ENCODE measurements at regions not wholly inside any gene's neighbourhood (a gene's known extent, or its start where the extent isn't known, plus 50 kb on each side); places are given as distances from the start of the nearest gene placed in this dataset.
A peak's percentile ranks its signal among the peaks of the same experiment; 100 is the strongest.

DNA sequence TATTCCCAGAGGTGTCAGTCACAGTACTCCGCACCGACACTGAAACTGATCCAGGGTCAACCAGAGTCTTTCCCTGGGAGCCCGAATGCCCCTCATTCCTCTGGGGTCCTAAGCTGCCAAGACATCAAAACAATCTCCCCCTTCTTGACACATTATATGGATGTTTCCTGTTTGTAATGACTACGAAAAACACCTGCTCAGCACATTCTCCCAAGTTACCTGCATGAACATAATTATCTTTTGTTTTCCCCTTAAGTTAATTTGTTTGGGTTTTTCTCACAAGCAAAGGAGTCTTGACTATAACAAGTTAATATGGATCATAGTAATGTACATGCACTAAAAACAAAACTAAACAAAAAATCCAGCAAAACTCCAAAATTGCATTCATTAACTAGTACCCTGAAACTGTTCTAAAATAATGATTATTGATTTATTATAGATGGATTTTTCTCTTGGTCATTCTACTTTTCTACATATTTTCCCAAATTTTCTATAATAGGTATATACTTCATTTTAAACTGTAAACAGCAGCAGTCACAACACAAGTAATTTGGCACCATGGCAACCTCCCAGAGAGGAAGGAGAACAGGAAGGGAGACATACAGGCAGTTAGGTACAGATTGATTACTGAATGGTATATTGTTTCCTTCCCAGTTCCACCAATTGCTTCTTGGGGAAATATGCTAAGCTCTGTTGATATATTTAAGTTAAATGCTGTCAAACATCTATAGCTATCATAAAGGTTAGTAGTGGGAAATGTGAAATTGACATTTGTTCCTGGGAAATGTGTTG, 631.5 kb downstream of the METTL15 start:
- no peak for DNase-seq (ENCODE audit: low read depth in 2 of 2)

GRCh38 chr11:28738549-28738948, 630.4 kb downstream of the METTL15 start:
- DNase-seq (ENCODE audit: low read depth in 2 of 2): no peak

- DNase-seq (ENCODE audit: low read depth in 2 of 2): no peak
Observed at GRCh38 chr11:28736256-28736655, 628.1 kb downstream of the METTL15 start.

- no peak for DNase-seq (ENCODE audit: low read depth in 2 of 2)
Observed at GRCh38 chr11:28735511-28735910, 627.3 kb downstream of the METTL15 start.

DNA sequence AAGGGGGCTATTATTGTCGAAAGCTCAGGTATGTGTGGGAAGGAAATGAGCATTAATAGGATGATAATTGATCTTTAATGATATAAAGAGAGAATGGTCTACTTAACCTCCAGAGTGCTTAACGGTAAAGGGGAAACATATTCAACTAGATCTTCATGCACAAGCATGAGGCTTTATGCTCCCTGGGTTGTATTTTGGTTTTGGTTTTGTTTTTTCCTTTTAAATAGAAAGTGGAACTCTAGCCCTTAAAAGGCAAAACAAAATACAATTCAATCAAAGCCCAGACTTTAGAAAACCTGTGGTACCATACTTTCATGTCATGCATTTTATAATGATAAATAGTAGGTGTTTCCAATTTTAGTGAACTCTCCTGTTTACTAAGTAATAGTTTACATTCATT, 622.7 kb downstream of the METTL15 start:
- DNase-seq (ENCODE audit: low read depth in 2 of 2): no peak

- DNase-seq (ENCODE audit: low read depth in 2 of 2): no peak
Observed at GRCh38 chr11:28730336-28730735, 622.1 kb downstream of the METTL15 start.

DNA sequence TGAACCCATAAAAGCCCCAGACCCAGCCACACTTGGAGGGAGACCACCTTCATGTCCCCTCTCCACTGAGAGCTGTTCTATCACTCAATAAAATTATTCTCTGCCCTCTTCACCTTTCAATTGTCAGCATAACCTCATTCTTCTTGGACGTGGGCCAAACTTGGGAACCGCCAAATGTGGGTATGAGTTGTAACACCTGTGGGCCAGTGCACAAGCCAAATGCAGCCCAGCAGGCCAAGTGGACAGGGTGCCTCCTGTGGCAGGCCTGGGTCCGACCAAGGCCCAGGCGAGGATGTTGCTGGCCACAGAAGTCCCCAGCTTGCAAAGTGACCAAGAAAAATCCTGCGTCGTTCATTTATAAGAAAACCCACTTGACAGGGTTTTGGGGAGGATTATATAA, 621.2 kb downstream of the METTL15 start:
- no peak for DNase-seq (ENCODE audit: low read depth in 2 of 2)

- no peak for DNase-seq (ENCODE audit: low read depth in 2 of 2)
Observed at GRCh38 chr11:28728666-28729065, 620.5 kb downstream of the METTL15 start.

- DNase-seq (ENCODE audit: low read depth in 2 of 2): no peak
Observed at GRCh38 chr11:28727254-28727653, 619.1 kb downstream of the METTL15 start.

GRCh38 chr11:28726432-28726831, 618.2 kb downstream of the METTL15 start:
- no peak for DNase-seq (ENCODE audit: low read depth in 2 of 2)

DNA sequence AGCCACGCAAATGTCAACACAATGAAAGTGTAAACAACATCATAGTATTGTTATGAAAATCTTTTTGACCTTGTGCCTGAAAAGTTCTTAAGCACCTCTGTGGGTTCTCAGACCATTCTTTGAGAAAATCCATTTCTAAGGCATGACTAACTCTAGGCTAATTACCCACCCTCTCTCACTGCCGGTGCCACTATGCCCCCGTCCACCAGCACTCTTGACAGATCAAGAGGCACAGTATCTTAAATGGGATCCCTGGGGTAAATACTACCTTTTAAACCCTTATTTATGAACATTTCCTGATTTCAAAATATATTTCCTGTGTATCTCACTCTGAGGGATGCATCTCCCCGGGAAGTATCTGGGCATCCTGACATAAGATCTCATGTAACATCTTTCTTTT, 607.5 kb downstream of the METTL15 start:
- DNase-seq (ENCODE audit: low read depth in 2 of 2): no peak

DNA sequence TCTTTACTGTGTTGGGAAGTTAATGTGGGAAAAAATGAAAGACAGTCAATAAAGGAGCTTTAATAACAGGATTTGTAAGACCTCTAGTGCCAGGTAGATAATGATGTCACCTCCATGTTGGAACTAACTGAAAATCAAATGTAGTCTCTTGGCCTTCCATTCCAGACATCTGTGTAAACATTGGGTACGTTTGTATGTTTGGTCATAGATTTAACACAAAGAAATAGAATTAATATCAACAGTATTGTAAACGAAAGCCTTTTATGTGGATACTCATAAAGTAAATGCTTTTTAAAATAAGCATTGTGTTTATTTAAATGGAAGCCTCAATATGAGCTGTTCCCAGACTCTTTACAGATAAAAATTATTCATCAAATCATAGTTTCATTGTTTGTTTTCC, 605.7 kb downstream of the METTL15 start:
- DNase-seq (ENCODE audit: low read depth in 2 of 2): no peak

DNA sequence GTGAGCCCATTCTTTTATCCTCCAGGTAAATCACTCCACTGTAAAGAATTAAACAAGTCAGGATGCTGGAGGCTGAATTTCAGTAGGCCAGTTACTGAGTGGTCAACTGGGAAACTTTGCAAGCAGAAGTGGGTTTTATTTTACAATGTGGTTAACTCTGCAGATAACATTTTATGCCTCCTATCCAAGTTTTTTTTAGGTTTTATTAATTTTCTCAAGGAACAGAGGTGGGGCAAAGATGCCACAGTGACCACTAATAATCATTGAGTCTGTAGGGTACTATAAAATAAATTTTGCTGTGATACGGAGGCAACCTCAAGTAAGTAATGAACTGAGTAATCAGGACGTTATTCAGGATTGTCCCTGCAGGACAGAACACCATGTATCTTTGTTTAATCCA, 599.9 kb downstream of the METTL15 start:
- no peak for DNase-seq (ENCODE audit: low read depth in 2 of 2)

- no peak for DNase-seq (ENCODE audit: low read depth in 2 of 2)
Observed at GRCh38 chr11:28704801-28705200, 596.6 kb downstream of the METTL15 start.

DNA sequence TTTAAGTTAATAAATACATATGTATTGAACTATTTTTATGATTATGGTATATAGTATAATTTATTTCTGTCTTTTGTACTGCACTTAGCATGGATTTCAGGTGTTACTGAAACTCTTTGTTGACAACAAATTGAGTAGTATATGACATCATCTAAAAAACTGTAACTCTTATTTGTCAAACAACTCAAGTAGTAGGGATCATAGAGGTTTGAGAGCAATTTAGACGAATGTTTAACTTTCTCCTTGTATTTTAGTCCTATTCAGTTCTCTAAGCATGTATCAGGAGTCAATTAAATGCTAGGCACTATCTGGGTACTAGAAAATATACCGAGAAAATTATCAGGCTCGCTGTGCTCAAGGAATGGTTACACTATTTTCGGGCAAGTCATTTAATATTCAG, 595.2 kb downstream of the METTL15 start:
- DNase-seq (ENCODE audit: low read depth in 2 of 2): no peak

- no peak for DNase-seq (ENCODE audit: low read depth in 2 of 2)
Observed at GRCh38 chr11:28702871-28703270, 594.7 kb downstream of the METTL15 start.

DNA sequence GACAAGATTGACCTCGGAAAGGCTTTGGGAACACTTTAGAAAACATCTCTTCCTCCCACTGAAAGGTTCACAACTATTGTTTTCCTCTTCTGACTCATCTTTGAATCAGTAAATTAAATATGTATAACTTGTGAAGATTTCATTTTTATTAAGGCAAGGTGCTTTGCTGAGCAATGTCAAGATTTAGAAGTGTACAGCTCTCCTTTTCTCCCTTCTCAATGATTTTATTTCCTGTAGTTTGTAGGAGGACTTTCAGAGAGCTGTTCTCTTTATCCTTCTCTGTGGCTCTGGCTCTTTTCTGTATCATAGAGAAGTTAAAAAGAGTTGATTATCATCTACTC, 594.2 kb downstream of the METTL15 start:
- DNase-seq (ENCODE audit: low read depth in 2 of 2): no peak

GRCh38 chr11:28701760-28702449, 593.7 kb downstream of the METTL15 start:
- DNase-seq (ENCODE audit: low read depth in 2 of 2): no peak

DNA sequence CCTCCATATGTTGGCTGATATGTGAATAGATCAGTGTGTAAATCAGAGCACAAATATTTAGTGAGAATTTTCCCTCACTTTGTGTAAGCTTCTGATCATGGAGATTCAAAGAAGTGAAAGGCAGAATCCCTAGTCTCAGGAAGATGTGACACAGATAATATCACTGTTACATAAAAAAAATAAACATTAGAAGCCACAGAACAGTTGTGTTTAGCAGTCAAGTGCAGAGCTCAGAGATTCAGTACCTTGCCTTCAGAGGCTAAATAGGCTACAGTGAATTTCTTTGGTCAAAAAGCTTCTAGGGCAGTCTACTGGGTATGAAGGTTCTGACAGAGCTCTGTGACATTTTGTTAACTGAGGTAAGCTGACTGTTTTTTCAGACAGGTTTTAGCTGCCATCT, 591.5 kb downstream of the METTL15 start:
- no peak for DNase-seq (ENCODE audit: low read depth in 2 of 2)

DNA sequence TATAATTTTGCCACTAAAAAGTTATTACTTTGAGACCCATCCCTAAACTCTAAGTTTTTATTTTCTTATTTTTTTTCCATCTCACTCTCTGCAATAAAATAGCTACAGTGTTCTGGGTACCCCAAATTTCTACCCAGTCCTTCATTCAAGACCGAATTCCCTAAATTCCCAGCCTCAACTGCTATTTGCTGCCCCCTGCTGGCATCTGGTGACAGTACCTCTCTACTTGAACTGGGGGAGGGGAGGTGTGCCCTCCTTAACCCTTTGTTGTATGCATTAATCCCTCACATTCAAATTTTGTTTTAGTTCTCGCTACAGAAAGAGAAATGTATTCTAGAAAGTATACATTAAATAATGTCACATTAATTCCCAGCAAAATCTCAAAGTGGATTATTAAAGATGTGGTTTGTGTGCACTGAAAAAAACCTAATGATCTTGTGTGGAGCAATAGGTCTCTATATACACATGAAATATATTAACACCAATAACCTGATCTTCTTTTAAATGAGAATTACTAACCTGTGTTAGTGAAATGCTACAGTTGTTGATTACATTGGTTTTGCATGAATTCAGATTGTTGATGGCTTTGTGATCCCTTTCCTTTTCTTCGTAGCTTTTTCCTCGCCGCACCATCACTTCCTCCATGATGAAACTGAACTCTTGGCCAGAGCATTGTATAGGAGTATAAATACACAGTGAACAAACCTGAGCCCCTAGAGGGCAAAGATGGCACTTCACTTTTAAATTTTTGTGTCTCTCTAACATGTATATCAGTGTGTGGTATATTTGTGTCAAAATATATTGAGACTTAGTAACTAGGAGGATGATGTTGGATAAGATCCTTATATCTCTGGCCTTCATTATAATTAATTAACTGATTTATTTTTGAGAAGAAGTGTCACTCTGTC, 590.0 kb downstream of the METTL15 start:
- peak; percentile 3 to 6 for DNase-seq (ENCODE audit: low read depth in 2 of 2)

DNA sequence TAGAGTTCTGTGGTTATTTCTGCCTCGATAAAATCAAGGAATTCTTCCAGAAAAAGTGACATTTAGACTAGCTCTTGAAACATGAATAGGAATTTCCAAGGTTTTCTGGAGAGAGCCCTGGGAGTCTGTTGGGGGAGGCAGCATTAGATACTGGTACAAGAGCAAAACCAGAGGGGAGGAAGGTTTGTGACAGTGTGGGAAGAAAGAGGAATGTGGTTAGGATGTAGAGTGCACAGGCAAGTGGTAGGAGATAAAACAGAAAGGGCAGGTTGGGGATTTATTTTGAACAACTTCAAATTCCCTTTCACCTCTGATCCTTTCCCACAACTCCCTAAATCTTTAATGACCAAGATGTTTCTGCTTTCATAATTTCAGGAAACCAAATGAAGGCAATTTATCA, 588.4 kb downstream of the METTL15 start:
- DNase-seq (ENCODE audit: low read depth in 2 of 2): no peak

DNA sequence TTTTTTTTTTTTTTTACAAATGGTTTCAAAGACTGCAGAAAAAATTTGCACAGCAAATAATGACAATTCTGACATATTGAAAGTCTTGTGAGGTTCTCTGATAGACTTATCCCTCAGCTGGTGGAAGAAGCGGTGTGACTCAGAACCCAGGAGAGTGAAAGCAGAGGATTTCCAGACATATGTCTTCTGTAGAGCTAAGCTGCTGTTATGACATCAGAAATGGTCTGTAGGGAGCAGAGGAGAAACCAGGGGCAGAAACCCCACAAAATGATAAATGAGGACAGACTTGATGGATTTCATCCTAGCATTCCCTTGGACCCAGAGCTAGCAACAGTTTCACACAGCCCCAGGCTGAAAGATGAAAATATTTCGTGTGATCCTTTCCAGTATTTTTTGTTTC, 582.6 kb downstream of the METTL15 start:
- no peak for DNase-seq (ENCODE audit: low read depth in 2 of 2)

Data from stimulated activated CD8-positive, alpha-beta memory T cell treated with anti-CD3 and anti-CD28 coated beads, Interleukin-2, amount 100 ng/mL, for 48 hours (primary cell).